SK-N-SH (cell line): ENCODE measurements at regions not wholly inside any gene's neighbourhood (a gene's known extent, or its start where the extent isn't known, plus 50 kb on each side); places are given as distances from the start of the nearest gene placed in this dataset.

ENCODE experiments used
- CTCF ChIP-seq: fragments of 200-600 bp; sonication (generic); IDR thresholded peaks from 2 replicates; pipeline ENCODE4 v1.6.1; 2017; ENCODE audit warnings: antibody characterized with exemption, mild to moderate bottlenecking, moderate library complexity
- GABPA ChIP-seq: IDR thresholded peaks from 2 replicates; pipeline ENCODE4 v1.4.0; 2012; ENCODE audit warnings: low read depth, mild to moderate bottlenecking
- MAX ChIP-seq: IDR thresholded peaks from 2 replicates; pipeline ENCODE4 v1.4.0; 2012; ENCODE audit warnings: low read depth
- POLR2AphosphoS5 ChIP-seq: IDR thresholded peaks from 2 replicates; pipeline ENCODE4 v1.6.1; 2012; ENCODE audit warnings: low read depth, low read length
- TAF1 ChIP-seq: IDR thresholded peaks from 2 replicates; pipeline ENCODE4 v1.6.1; 2012; ENCODE audit warnings: low read depth, mild to moderate bottlenecking, low read length, moderate library complexity, borderline replicate concordance
- TEAD4 ChIP-seq: IDR thresholded peaks from 2 replicates; pipeline ENCODE4 v1.4.0; 2012; ENCODE audit warnings: mild to moderate bottlenecking, borderline replicate concordance; ENCODE audit not compliant: insufficient read depth
- ZBTB33 ChIP-seq: IDR thresholded peaks from 2 replicates; pipeline ENCODE4 v1.4.0; 2012; ENCODE audit warnings: low read depth, borderline replicate concordance

GRCh38 chr13:56586976-56587375, 553.7 kb upstream of the PRR20A start:
- TF ChIP-seq TAF1, result no peak
- TF ChIP-seq CTCF, result no peak
- TF ChIP-seq POLR2AphosphoS5, result no peak
- TF ChIP-seq ZBTB33, result no peak
- TF ChIP-seq TEAD4, result no peak
- no peak for TF ChIP-seq GABPA
- TF ChIP-seq MAX, result no peak
